PC-3 (cell line): ENCODE measurements at regions not wholly inside any gene's neighbourhood (a gene's known extent, or its start where the extent isn't known, plus 50 kb on each side); places are given as distances from the start of the nearest gene placed in this dataset.

ENCODE experiments used
- ATAC-seq: fragments of 200-7000 bp; cut with Tn5 transposase; 2 replicates; pipeline ENCODE4 v1.9.1; 2020; ENCODE audit warnings: mild to moderate bottlenecking, moderate library complexity
- BruUV-seq: library from RNA; stranded (reverse); fragments of 400-500 nt; replicated peaks from 2 replicates; lab custom pipeline; 2021; lab: Mats Ljungman, UMichigan
- CTCF ChIA-PET: fragments of 300-600 bp; sonication (Branson Sonifier 250); formaldehyde crosslinking; loops from one replicate; lab custom pipeline; 2022; ENCODE audit warnings: antibody characterized with exemption; lab: Charles Lee
- POLR2A ChIA-PET: fragments of 300-600 bp; sonication (Branson Sonifier 250); formaldehyde crosslinking; loops from one replicate; lab custom pipeline; 2022; ENCODE audit warnings: antibody characterized with exemption; ENCODE audit not compliant: unreplicated experiment; lab: Charles Lee
- DNase-seq: peaks from one replicate; pipeline ENCODE4 v3.0.0-alpha.2; 2015
- H2AFZ ChIP-seq: fragments of 300-600 bp; sonication (generic); 2 replicates; pipeline ENCODE4 v1.6.0; 2016; ENCODE audit warnings: antibody characterized with exemption, low read length
- H3F3A ChIP-seq: fragments of 300-600 bp; sonication (generic); one replicate; pipeline ENCODE4 v1.6.0; 2017; ENCODE audit warnings: antibody characterized with exemption, low read length, control low read depth, mild to moderate bottlenecking; ENCODE audit not compliant: unreplicated experiment
- H3K27ac ChIP-seq: fragments of 300-600 bp; sonication (generic); 2 replicates; pipeline ENCODE4 v1.5.1; 2016; ENCODE audit warnings: mild to moderate bottlenecking, low read length
- H3K27me3 ChIP-seq: fragments of 300-600 bp; sonication (generic); 2 replicates; pipeline ENCODE4 v1.6.1; 2016; ENCODE audit warnings: low read length, mixed read lengths
- H3K36me3 ChIP-seq: fragments of 300-600 bp; sonication (generic); 2 replicates; pipeline ENCODE4 v1.6.1; 2016; ENCODE audit warnings: low read depth, mixed run types, low read length, mixed read lengths
- H3K4me1 ChIP-seq: fragments of 300-600 bp; sonication (generic); 2 replicates; pipeline ENCODE4 v1.5.1; 2016; ENCODE audit warnings: low read length; ENCODE audit not compliant: insufficient read depth
- H3K4me2 ChIP-seq: fragments of 300-600 bp; sonication (generic); 2 replicates; pipeline ENCODE4 v1.6.0; 2016; ENCODE audit warnings: low read length
- H3K4me3 ChIP-seq: fragments of 300-600 bp; sonication (generic); 2 replicates; pipeline ENCODE4 v1.5.1; 2016; ENCODE audit warnings: mild to moderate bottlenecking, low read length, mixed read lengths
- H3K79me2 ChIP-seq: fragments of 300-600 bp; sonication (generic); 2 replicates; pipeline ENCODE4 v1.6.1; 2017; ENCODE audit warnings: low read length, mixed read lengths
- H3K9ac ChIP-seq: fragments of 300-600 bp; sonication (generic); 2 replicates; pipeline ENCODE4 v1.6.0; 2016; ENCODE audit warnings: mild to moderate bottlenecking, low read length
- H3K9me2 ChIP-seq: fragments of 300-600 bp; sonication (generic); replicated peaks from 2 replicates; pipeline ENCODE4 v1.6.1; 2016; ENCODE audit warnings: mixed run types, low read length, mixed read lengths
- H3K9me3 ChIP-seq: fragments of 300-600 bp; sonication (generic); 2 replicates; pipeline ENCODE4 v1.6.1; 2016; ENCODE audit warnings: low read length, mixed read lengths
- H4K20me1 ChIP-seq: fragments of 300-600 bp; sonication (generic); 2 replicates; pipeline ENCODE4 v1.6.1; 2016; ENCODE audit warnings: low read length, mixed read lengths
- CTCF ChIP-seq: fragments of 300-600 bp; sonication (generic); conservative IDR thresholded peaks from 2 replicates; pipeline ENCODE4 v1.5.1; 2017; ENCODE audit warnings: antibody characterized with exemption, low read depth, mild to moderate bottlenecking, low read length
- EZH2 ChIP-seq: fragments of 300-600 bp; sonication (generic); IDR thresholded peaks from one replicate; pipeline ENCODE4 v1.6.1; 2017; ENCODE audit warnings: antibody characterized with exemption, mild to moderate bottlenecking, low read length; ENCODE audit not compliant: unreplicated experiment
- EZH2phosphoT487 ChIP-seq: fragments of 300-600 bp; sonication (generic); IDR thresholded peaks from 2 replicates; pipeline ENCODE4 v1.6.1; 2018; ENCODE audit warnings: mild to moderate bottlenecking, antibody characterized with exemption, low read length, borderline replicate concordance
- intact Hi-C: fragments of 100-400 bp; cut with micrococcal nuclease; formaldehyde crosslinking; loops from 2 replicates; pipeline ENCODE4 v1.9.0; 2023

- Histone ChIP-seq H3K9ac (no peak overlapping the region), H3K4me1 (no peaks in the 10 kb centered on the region), H3K27me3 (no peaks in the 10 kb centered on the region), H3F3A (no peaks in the 10 kb centered on the region), H3K9me2 (no peaks in the 10 kb centered on the region), H2AFZ (no peak overlapping the region), H4K20me1 (no peaks in the 10 kb centered on the region), H3K4me3 (no peak overlapping the region), H3K4me2 (no peak overlapping the region), H3K9me3 (no peaks in the 10 kb centered on the region), H3K79me2 (no peaks in the 10 kb centered on the region), H3K27ac (no peak overlapping the region), H3K36me3 (no peaks in the 10 kb centered on the region)
- ChIA-PET CTCF (no interaction called here), POLR2A (no interaction called here)
- no peak for DNase-seq
- TF ChIP-seq EZH2phosphoT487 (no peak), CTCF (no peak), EZH2 (no peak)
- intact Hi-C loops, result no loop called here
- no TSS peak for BruUV-seq
- no peak for ATAC-seq
These were observed 822.8 kb upstream of the CDH2 start for GRCh38 chr18:28999726-29000125.

GRCh38 chr18:28995319-28995718, 818.4 kb upstream of the CDH2 start:
- Histone ChIP-seq H3K4me2 (no peak overlapping the region), H3K9ac (no peak overlapping the region), H4K20me1 (no peaks in the 10 kb centered on the region), H3K27me3 (no peaks in the 10 kb centered on the region), H3K79me2 (no peaks in the 10 kb centered on the region), H3F3A (no peaks in the 10 kb centered on the region), H3K4me3 (no peak overlapping the region), H3K9me3 (no peaks in the 10 kb centered on the region), H2AFZ (no peak overlapping the region), H3K36me3 (no peaks in the 10 kb centered on the region), H3K9me2 (no peaks in the 10 kb centered on the region), H3K27ac (no peak overlapping the region), H3K4me1 (no peaks in the 10 kb centered on the region)
- peak; percentile 61 for TF ChIP-seq CTCF
- no peak for TF ChIP-seq EZH2
- no peak for TF ChIP-seq EZH2phosphoT487
- ChIA-PET POLR2A (no interaction called here), CTCF (interaction anchor here (1.0 kb wide), 1 partner anchor 159 kb away, joined by 3 read pairs; no protein-coding TSS in a partner anchor)
- DNase-seq, result peak; percentile 27
- no TSS peak for BruUV-seq
- ATAC-seq, result peak; percentile 75
- intact Hi-C loops, result no loop called here

- H4K20me1 ChIP-seq, result no peaks in the 10 kb centered on the region
- ChIA-PET CTCF (no interaction called here), POLR2A (no interaction called here)
- H3F3A ChIP-seq, result no peaks in the 10 kb centered on the region
- H3K9ac ChIP-seq, result no peak overlapping the region
- H3K36me3 ChIP-seq, result no peaks in the 10 kb centered on the region
- no peak overlapping the region; the same call in none of the 2 replicates for H3K4me2 ChIP-seq
- TF ChIP-seq CTCF (no peak), EZH2 (no peak), EZH2phosphoT487 (no peak)
- H3K9me3 ChIP-seq, result no peaks in the 10 kb centered on the region
- no peak overlapping the region for H3K27ac ChIP-seq
- peak overlapping the region; percentile 49; the same call in 1 of the 2 replicates for H2AFZ ChIP-seq
- no peaks in the 10 kb centered on the region for H3K27me3 ChIP-seq
- H3K79me2 ChIP-seq, result no peaks in the 10 kb centered on the region
- peak; percentile 87 for ATAC-seq
- peaks cover 11% of the 10 kb centered on the region; the same call in 1 of the 2 replicates for H3K4me1 ChIP-seq
- H3K9me2 ChIP-seq, result no peaks in the 10 kb centered on the region
- peak; percentile 54 for DNase-seq
- no peak overlapping the region for H3K4me3 ChIP-seq
- intact Hi-C loops, result no loop called here
- no TSS peak for BruUV-seq
These were observed 807.8 kb upstream of the CDH2 start for GRCh38 chr18:28984731-28985130.
